ENCODE measurements at regions not wholly inside any gene's neighbourhood (a gene's known extent, or its start where the extent isn't known, plus 50 kb on each side); places are given as distances from the start of the nearest gene placed in this dataset.

DNA sequence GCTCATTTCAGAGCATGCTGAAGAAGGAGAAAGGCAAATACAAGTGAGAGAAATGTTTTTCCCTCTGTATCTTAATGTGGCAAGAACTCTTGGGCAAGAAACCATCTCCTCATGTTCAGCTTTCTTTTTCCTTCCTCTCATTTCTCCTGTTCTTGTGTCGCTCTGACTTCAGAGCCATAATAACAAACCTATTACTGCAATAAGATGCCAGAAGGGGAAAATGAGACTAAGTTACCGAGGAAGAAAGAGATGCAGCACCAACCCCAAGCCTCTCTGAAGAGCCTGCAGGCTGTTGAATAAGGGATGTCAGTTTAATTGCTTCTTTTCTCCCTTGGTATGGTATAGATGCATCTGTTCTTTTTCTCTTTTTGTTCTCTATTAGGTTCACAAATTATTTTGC, 170.1 kb upstream of the GLRA1 start:
- WGBS, 2 donors = 82 to 86% methylated on average over 2 of the region's 2 CpGs

DNA sequence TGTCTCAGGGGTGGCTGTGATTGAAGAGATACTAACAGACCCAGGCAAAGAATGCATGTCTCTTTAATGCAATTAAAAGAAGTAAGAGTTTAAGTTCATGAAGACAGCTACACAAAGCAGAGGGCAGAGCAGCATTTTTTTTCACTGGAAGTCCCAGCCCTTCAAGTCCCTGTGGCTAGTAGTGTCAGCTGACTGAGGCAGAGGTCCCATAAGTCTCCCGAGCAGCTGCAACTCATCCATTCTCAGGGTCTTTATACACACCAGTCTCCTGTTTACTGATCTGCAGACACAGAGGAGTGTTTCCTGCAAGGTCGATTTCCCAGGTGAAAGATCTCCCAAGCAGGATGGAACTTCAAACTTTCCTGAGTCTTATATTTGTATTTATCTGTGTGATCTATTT, 169.4 kb upstream of the GLRA1 start:
- intact Hi-C loops (cut with DNase I; ENCODE audit: low total_unique reads) = no loop called here
- Histone ChIP-seq H3K36me3 (ENCODE audit: low read depth, missing control alignments) (no peaks in the 10 kb centered on the region), H3K9me3 (no peaks in the 10 kb centered on the region), H3K27ac (no peak overlapping the region), H3K27me3 (no peaks in the 10 kb centered on the region), H3K4me1 (no peaks in the 10 kb centered on the region), H3K4me3 (no peak overlapping the region)
- WGBS, 2 donors = 31 to 44% methylated on average over 2 of the region's 2 CpGs
- no peak for DNase-seq
- TF ChIP-seq POLR2A (IDR thresholded peaks at IDR 0.05) = no peak
- TF ChIP-seq, protein P1, sequence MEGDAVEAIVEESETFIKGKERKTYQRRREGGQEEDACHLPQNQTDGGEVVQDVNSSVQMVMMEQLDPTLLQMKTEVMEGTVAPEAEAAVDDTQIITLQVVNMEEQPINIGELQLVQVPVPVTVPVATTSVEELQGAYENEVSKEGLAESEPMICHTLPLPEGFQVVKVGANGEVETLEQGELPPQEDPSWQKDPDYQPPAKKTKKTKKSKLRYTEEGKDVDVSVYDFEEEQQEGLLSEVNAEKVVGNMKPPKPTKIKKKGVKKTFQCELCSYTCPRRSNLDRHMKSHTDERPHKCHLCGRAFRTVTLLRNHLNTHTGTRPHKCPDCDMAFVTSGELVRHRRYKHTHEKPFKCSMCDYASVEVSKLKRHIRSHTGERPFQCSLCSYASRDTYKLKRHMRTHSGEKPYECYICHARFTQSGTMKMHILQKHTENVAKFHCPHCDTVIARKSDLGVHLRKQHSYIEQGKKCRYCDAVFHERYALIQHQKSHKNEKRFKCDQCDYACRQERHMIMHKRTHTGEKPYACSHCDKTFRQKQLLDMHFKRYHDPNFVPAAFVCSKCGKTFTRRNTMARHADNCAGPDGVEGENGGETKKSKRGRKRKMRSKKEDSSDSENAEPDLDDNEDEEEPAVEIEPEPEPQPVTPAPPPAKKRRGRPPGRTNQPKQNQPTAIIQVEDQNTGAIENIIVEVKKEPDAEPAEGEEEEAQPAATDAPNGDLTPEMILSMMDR (IDR thresholded peaks at IDR 0.05) = no peak

More for the DNA sequence above, 170.1 kb upstream of the GLRA1 start:
- no peaks in the 10 kb centered on the region for H3K36me3 ChIP-seq (ENCODE audit: low read depth, missing control alignments)
- no peak overlapping the region for H3K27ac ChIP-seq
- H3K27me3 ChIP-seq = no peaks in the 10 kb centered on the region
- no peak overlapping the region for H3K4me3 ChIP-seq
- no peaks in the 10 kb centered on the region for H3K4me1 ChIP-seq
- TF ChIP-seq, protein P1 (IDR thresholded peaks at IDR 0.05) = no peak
- TF ChIP-seq POLR2A (IDR thresholded peaks at IDR 0.05) = no peak
- H3K9me3 ChIP-seq = no peaks in the 10 kb centered on the region
- intact Hi-C loops (cut with DNase I; ENCODE audit: low total_unique reads) = no loop called here
- DNase-seq = no peak

GRCh38 chr5:152092580-152092979, 167.9 kb upstream of the GLRA1 start:
- H3K36me3 ChIP-seq (ENCODE audit: low read depth, missing control alignments) = no peaks in the 10 kb centered on the region
- no peaks in the 10 kb centered on the region for H3K4me1 ChIP-seq
- DNase-seq = no peak
- intact Hi-C loops (cut with DNase I; ENCODE audit: low total_unique reads) = no loop called here
- no peaks in the 10 kb centered on the region for H3K9me3 ChIP-seq
- no peak overlapping the region for H3K27ac ChIP-seq
- 71 to 83% methylated on average over 1 of the region's 1 CpG for WGBS, 2 donors
- H3K27me3 ChIP-seq = no peaks in the 10 kb centered on the region
- H3K4me3 ChIP-seq = no peak overlapping the region
- TF ChIP-seq POLR2A (IDR thresholded peaks at IDR 0.05) = no peak

GRCh38 chr5:152089644-152090043, 165.0 kb upstream of the GLRA1 start:
- TF ChIP-seq, protein P1 (IDR thresholded peaks at IDR 0.05) = no peak
- no peak for TF ChIP-seq POLR2A (IDR thresholded peaks at IDR 0.05)
- intact Hi-C loops (cut with DNase I; ENCODE audit: low total_unique reads) = no loop called here
- Histone ChIP-seq H3K27me3 (no peaks in the 10 kb centered on the region), H3K36me3 (ENCODE audit: low read depth, missing control alignments) (no peaks in the 10 kb centered on the region), H3K27ac (no peak overlapping the region), H3K4me3 (no peak overlapping the region), H3K9me3 (no peaks in the 10 kb centered on the region), H3K4me1 (no peaks in the 10 kb centered on the region)
- DNase-seq = no peak
- 47 to 58% methylated on average over 2 of the region's 2 CpGs for WGBS, 2 donors

DNA sequence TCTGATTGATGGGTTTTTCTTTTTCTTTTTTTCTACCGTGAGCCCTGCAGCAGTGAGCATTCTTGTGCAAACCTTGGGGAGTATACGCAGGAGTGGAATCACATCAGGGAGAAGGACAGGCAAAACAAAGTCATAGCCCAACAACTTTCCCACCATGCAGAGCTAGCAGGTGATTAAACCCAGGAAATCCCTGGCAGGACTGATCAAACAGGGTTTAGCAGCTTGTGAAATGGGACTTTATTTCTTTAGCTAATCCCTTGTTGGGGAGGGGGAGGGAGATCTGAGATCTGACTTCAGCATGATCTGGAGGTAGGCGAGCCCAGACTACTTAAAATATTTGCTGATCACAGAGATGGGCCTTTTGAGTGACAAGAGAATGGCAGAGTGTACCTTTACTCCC, 162.0 kb upstream of the GLRA1 start:
- H3K4me3 ChIP-seq = no peak overlapping the region
- no peak overlapping the region for H3K27ac ChIP-seq
- no peaks in the 10 kb centered on the region for H3K27me3 ChIP-seq
- WGBS, 2 donors = 54 to 58% methylated on average over 3 of the region's 3 CpGs
- DNase-seq = no peak
- H3K4me1 ChIP-seq = no peaks in the 10 kb centered on the region
- no peaks in the 10 kb centered on the region for H3K9me3 ChIP-seq
- intact Hi-C loops (cut with DNase I; ENCODE audit: low total_unique reads) = no loop called here
- H3K36me3 ChIP-seq (ENCODE audit: low read depth, missing control alignments) = no peaks in the 10 kb centered on the region
- TF ChIP-seq, protein P1 (IDR thresholded peaks at IDR 0.05) = no peak
- TF ChIP-seq POLR2A (IDR thresholded peaks at IDR 0.05) = no peak

Data from testis (tissue), 2 donors.